ENCODE measurements at regions not wholly inside any gene's neighbourhood (a gene's known extent, or its start where the extent isn't known, plus 50 kb on each side); places are given as distances from the start of the nearest gene placed in this dataset.
"Not testable (repeated sequence)": the region's sequence is repeated elsewhere in the genome, so short reads cannot be mapped to it uniquely, and the experiment has no call there.

DNA sequence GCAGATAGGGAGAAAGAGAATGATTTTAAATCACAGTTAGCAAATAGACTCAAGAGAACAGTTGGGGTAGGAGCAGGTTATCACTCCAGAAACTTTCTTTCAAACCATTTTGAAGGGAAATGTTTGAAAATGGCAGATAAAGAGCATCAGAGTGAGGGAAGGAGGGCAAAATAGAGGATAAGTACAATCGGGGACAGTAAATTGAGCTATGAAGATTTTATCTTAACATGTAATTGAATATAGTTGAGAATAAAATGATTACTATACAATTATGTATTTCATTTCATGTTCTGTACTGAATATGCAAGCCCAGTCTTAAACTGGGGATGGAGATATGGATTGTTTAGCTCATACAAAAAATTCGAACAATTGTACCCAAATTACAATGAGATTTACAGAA lies 54.0 kb downstream of the MAP10 start:
- no peaks in the 10 kb centered on the region for H3K36me3 ChIP-seq (ENCODE audit: control insufficient read depth in 2 of 2, insufficient read depth in 2 of 2, low read length in 1 of 2)

DNA sequence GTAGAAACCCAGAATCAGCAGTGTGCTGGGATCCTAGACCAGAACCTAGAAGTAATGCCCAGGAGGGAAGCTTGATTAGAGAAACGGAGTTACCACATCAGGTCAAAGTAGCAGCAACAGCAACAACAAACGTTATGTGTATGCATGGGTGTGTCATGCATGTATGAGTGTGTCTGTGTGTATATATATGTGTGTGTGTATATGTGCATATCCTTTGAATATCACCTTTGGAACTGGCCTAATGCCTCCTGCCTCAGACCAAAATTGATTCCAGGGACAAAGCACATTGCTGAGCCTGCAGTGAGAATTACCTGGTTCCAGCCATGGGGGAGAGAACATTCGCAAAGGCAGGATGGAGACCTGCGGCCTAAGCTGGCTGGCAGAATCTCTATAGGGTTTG lies 55.9 kb downstream of the MAP10 start:
- no peak overlapping the region for H3K4me3 ChIP-seq (ENCODE audit: low read length in 2 of 2)
- H3K27me3 ChIP-seq (ENCODE audit: control insufficient read depth in 2 of 2, insufficient read depth in 1 of 2, low read length in 1 of 2): no peaks in the 10 kb centered on the region
- WGBS: 96% methylated on average over 4 of the region's 4 CpGs
- no peaks in the 10 kb centered on the region for H3K36me3 ChIP-seq (ENCODE audit: control insufficient read depth in 2 of 2, insufficient read depth in 2 of 2, low read length in 1 of 2)
- no peaks in the 10 kb centered on the region for H3K9me3 ChIP-seq (ENCODE audit: control insufficient read depth in 2 of 2, insufficient read depth in 1 of 2, low read length in 1 of 2)
- H3K4me1 ChIP-seq (ENCODE audit: control insufficient read depth in 2 of 2, insufficient read depth in 2 of 2, low read length in 2 of 2): peaks cover 0 to 7% of the 10 kb centered on the region in 2 donors
- H3K27ac ChIP-seq (ENCODE audit: low read depth in 1 of 2, low read length in 1 of 2): no peak overlapping the region
- no peak for DNase-seq (ENCODE audit: low read depth in 6 of 9, low spot score in 9 of 9)

More for the DNA sequence above, 54.0 kb downstream of the MAP10 start:
- no peak overlapping the region for H3K27ac ChIP-seq (ENCODE audit: low read depth in 1 of 2, low read length in 1 of 2)
- no peak overlapping the region for H3K4me3 ChIP-seq (ENCODE audit: low read length in 2 of 2)
- no peaks in the 10 kb centered on the region for H3K9me3 ChIP-seq (ENCODE audit: control insufficient read depth in 2 of 2, insufficient read depth in 1 of 2, low read length in 1 of 2)
- H3K27me3 ChIP-seq (ENCODE audit: control insufficient read depth in 2 of 2, insufficient read depth in 1 of 2, low read length in 1 of 2): no peaks in the 10 kb centered on the region
- WGBS: 95% methylated on average over 2 of the region's 2 CpGs
- H3K4me1 ChIP-seq (ENCODE audit: control insufficient read depth in 2 of 2, insufficient read depth in 2 of 2, low read length in 2 of 2): no peaks in the 10 kb centered on the region
- no peak for DNase-seq (ENCODE audit: low read depth in 6 of 9, low spot score in 9 of 9)

DNA sequence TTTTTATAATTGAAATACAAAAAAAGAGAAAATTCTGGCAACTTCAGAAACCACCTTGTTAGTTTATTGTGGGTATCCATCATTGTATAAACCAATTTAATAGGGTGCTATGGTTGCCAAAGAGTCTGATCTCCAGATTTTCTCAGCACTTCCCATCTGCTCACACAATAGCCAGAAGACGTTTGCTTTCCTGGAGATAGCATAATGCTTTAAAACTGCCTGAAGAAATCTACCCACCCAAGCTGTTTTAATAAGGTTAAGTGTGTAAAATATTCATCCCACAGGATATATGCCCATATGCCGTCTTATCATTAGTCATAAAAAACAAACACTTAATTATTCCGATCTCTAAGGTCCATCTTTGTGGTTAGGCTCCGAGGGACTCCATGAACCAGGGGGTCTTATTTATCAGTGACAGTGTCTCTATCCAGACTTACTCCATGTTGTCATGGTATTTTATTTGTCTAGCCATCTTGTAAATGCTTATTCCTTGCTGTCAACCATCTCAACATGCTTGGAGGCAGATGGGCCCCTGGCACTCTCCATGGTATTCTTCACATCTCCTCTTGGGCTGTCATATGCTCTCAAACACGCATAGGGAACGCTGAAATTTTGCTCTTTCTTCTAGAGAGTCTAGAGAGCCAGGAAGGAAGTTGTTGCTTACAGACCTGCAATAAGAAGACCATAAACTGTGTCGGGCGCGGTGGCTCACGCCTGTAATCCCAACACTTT lies 58.5 kb downstream of the MAP10 start:
- Histone ChIP-seq H3K27ac (ENCODE audit: low read depth in 1 of 2, low read length in 1 of 2) (no peak overlapping the region), H3K4me1 (ENCODE audit: control insufficient read depth in 2 of 2, insufficient read depth in 2 of 2, low read length in 2 of 2) (peaks cover 0 to 9% of the 10 kb centered on the region in 2 donors), H3K27me3 (ENCODE audit: control insufficient read depth in 2 of 2, insufficient read depth in 1 of 2, low read length in 1 of 2) (no peaks in the 10 kb centered on the region), H3K9me3 (ENCODE audit: control insufficient read depth in 2 of 2, insufficient read depth in 1 of 2, low read length in 1 of 2) (no peaks in the 10 kb centered on the region), H3K4me3 (ENCODE audit: low read length in 2 of 2) (no peak overlapping the region), H3K36me3 (ENCODE audit: control insufficient read depth in 2 of 2, insufficient read depth in 2 of 2, low read length in 1 of 2) (no peaks in the 10 kb centered on the region)
- no peak for DNase-seq (ENCODE audit: low read depth in 6 of 9, low spot score in 9 of 9)
- WGBS: 96% methylated on average over 10 of the region's 10 CpGs

DNA sequence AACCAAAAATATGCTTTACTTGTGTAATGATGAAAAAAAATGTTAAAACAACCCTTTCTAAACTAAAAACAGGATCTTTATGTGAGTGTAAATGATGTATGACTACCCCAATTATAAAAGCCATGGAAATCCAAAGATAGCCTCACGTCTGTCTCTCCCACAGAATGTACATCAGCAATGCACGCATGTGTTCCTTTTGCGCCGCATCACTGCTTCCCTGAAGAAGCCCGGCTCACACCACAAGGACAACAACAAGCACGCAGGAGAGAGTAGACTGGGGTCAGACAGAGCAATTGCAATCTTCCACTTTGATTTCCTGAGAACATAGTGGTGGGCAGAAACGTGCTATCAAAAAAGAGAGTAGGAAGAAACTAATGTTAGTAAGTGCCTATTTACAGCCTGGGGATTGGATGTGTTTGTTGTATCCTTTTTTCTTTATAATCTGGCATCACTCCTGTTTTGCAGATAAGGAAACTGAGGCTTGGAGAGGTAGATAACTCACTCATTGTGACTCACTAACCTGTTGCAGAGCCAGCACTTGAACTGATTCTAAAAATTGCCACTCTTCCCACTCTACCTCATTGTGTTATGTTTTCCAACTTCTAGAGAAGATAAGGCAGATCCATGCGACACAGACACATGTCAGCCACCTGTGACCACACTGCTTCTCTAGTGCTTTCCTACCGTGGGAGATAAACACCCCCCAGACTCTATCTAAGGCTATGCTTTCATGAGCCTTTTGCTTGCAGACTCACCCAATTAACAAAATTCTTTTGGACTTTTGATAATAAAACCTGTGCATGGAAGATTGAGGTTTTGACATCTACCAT lies 60.1 kb downstream of the MAP10 start:
- H3K4me1 ChIP-seq (ENCODE audit: control insufficient read depth in 2 of 2, insufficient read depth in 2 of 2, low read length in 2 of 2): peaks cover 0 to 11% of the 10 kb centered on the region in 2 donors
- DNase-seq (ENCODE audit: low read depth in 6 of 9, low spot score in 9 of 9): peak in 1 of 9 donors; percentile 45
- no peaks in the 10 kb centered on the region for H3K9me3 ChIP-seq (ENCODE audit: control insufficient read depth in 2 of 2, insufficient read depth in 1 of 2, low read length in 1 of 2)
- H3K4me3 ChIP-seq (ENCODE audit: low read length in 2 of 2): no peak overlapping the region
- no peaks in the 10 kb centered on the region for H3K36me3 ChIP-seq (ENCODE audit: control insufficient read depth in 2 of 2, insufficient read depth in 2 of 2, low read length in 1 of 2)
- no peak overlapping the region for H3K27ac ChIP-seq (ENCODE audit: low read depth in 1 of 2, low read length in 1 of 2)
- 71% methylated on average over 9 of the region's 9 CpGs for WGBS
- H3K27me3 ChIP-seq (ENCODE audit: control insufficient read depth in 2 of 2, insufficient read depth in 1 of 2, low read length in 1 of 2): no peaks in the 10 kb centered on the region

DNA sequence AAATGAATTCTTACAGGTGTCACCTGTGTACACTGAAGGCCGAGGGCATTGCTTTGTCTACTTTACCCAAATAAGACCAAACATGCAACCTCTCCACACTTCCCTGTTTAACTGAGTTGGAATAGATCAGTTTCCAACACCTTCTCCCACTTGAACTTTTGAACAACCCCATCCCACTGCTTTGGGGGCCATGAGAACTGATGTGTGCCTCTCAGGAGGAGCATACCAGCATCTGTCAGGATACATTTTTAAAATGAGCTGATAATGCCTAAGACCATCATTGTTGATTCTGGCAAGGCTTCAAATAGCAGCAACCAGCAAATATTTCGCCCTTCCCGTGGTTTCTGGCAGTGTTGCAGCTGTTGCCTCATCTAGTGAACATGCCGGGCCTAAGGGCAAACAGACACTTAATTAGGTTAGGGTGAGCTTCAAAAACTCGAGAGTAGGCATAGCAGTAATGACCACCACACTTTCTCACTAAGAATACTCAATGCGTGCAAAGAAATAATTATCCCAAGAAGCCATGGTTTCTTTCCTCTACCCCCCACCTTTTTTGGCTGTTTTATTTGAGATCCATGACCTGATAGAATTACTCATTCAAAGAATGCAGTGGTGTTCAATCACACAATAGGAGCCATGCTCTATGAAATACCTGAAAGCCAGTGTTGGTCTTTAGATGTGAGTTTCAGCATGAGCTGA lies 63.7 kb downstream of the MAP10 start:
- peak in 1 of 9 donors; percentile 31 for DNase-seq (ENCODE audit: low read depth in 6 of 9, low spot score in 9 of 9)
- Histone ChIP-seq H3K27ac (ENCODE audit: low read depth in 1 of 2, low read length in 1 of 2) (no peak overlapping the region), H3K36me3 (ENCODE audit: control insufficient read depth in 2 of 2, insufficient read depth in 2 of 2, low read length in 1 of 2) (no peaks in the 10 kb centered on the region), H3K27me3 (ENCODE audit: control insufficient read depth in 2 of 2, insufficient read depth in 1 of 2, low read length in 1 of 2) (no peaks in the 10 kb centered on the region), H3K4me1 (ENCODE audit: control insufficient read depth in 2 of 2, insufficient read depth in 2 of 2, low read length in 2 of 2) (peaks cover 0 to 11% of the 10 kb centered on the region in 2 donors), H3K9me3 (ENCODE audit: control insufficient read depth in 2 of 2, insufficient read depth in 1 of 2, low read length in 1 of 2) (no peaks in the 10 kb centered on the region), H3K4me3 (ENCODE audit: low read length in 2 of 2) (no peak overlapping the region)
- 66% methylated on average over 6 of the region's 6 CpGs for WGBS

DNA sequence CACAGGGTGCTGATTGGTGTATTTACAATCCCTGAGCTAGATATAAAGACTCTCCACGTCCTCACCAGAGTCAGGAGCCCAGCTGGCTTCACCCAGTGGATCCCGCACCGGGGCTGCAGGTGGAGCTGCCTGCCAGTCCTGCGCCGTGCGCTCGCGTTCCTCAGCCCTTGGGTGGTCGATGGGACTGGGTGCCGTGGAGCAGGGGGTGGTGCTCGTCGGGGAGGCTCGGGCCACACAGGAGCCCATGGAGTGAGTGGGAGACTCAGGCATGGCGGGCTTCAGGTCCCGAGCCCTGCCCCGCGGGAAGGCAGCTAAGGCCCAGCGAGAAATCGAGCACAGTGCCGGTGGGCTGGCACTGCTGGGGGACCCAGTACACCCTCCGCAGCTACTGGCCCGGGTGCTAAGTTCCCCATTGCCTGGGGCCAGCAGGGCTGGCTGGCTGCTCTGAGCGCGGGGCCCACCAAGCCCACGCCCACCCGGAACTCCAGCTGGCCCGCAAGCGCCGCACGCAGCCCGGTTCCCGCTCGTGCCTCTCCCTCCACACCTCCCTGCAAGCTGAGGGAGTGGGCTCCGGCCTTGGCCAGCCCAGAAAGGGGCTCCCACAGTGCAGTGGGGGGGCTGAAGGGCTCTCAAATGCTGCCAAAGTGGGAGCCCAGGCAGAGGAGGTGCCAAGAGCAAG lies 66.2 kb downstream of the MAP10 start:
- not testable (repeated sequence) for H3K36me3 ChIP-seq (ENCODE audit: control insufficient read depth in 2 of 2, insufficient read depth in 2 of 2, low read length in 1 of 2); H3K27ac ChIP-seq (ENCODE audit: low read depth in 1 of 2, low read length in 1 of 2); H3K27me3 ChIP-seq (ENCODE audit: control insufficient read depth in 2 of 2, insufficient read depth in 1 of 2, low read length in 1 of 2); H3K9me3 ChIP-seq (ENCODE audit: control insufficient read depth in 2 of 2, insufficient read depth in 1 of 2, low read length in 1 of 2); DNase-seq (ENCODE audit: low read depth in 6 of 9, low spot score in 9 of 9); H3K4me1 ChIP-seq (ENCODE audit: control insufficient read depth in 2 of 2, insufficient read depth in 2 of 2, low read length in 2 of 2); H3K4me3 ChIP-seq (ENCODE audit: low read length in 2 of 2)
- 98% methylated on average over 34 of the region's 34 CpGs for WGBS

DNA sequence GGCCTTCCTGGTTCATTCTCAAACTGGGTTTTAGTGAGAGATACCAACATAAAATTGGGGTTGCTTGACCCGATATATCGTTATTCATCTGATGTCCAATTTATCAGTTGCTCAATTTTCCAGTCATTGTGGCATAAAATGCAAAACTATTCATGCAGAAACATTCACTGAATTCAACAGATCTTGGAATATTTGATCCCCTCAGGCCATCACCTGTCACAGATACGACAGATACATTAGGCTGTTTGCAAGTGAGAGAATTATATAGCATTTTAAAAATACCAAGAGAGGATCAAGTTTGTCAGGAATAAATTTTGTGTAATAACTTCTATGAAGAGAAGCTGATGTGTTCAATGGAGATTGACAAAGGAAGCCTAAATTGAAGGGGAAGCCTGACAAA lies 67.1 kb downstream of the MAP10 start:
- no peaks in the 10 kb centered on the region for H3K9me3 ChIP-seq (ENCODE audit: control insufficient read depth in 2 of 2, insufficient read depth in 1 of 2, low read length in 1 of 2)
- H3K4me1 ChIP-seq (ENCODE audit: control insufficient read depth in 2 of 2, insufficient read depth in 2 of 2, low read length in 2 of 2): peaks cover 0 to 4% of the 10 kb centered on the region in 2 donors
- H3K27me3 ChIP-seq (ENCODE audit: control insufficient read depth in 2 of 2, insufficient read depth in 1 of 2, low read length in 1 of 2): no peaks in the 10 kb centered on the region
- no peak overlapping the region for H3K27ac ChIP-seq (ENCODE audit: low read depth in 1 of 2, low read length in 1 of 2)
- no peak for DNase-seq (ENCODE audit: low read depth in 6 of 9, low spot score in 9 of 9)
- 97% methylated on average over 3 of the region's 3 CpGs for WGBS
- H3K4me3 ChIP-seq (ENCODE audit: low read length in 2 of 2): no peak overlapping the region
- H3K36me3 ChIP-seq (ENCODE audit: control insufficient read depth in 2 of 2, insufficient read depth in 2 of 2, low read length in 1 of 2): no peaks in the 10 kb centered on the region

DNA sequence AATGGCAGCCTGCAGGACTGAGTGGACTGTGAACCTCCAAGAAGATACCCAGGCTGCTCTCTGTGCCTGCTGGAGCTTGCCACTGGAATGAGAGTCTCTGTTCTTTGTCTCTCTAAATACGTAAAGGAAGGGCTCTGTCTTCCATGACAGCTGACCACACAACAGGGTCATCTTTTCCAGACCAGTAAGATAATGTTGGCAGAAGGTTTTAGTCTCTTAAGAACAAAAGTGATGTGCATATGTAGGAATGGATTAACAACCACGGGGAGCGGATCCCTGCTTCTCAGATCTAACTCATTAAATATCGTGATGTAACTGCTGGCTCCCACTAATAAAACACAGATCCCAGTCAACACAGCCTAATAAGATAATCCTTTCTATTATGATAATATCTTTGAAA lies 67.5 kb downstream of the MAP10 start:
- WGBS: 96% methylated on average over 4 of the region's 4 CpGs
- no peaks in the 10 kb centered on the region for H3K9me3 ChIP-seq (ENCODE audit: control insufficient read depth in 2 of 2, insufficient read depth in 1 of 2, low read length in 1 of 2)
- H3K36me3 ChIP-seq (ENCODE audit: control insufficient read depth in 2 of 2, insufficient read depth in 2 of 2, low read length in 1 of 2): no peaks in the 10 kb centered on the region
- peaks cover 0 to 4% of the 10 kb centered on the region in 2 donors for H3K4me1 ChIP-seq (ENCODE audit: control insufficient read depth in 2 of 2, insufficient read depth in 2 of 2, low read length in 2 of 2)
- no peaks in the 10 kb centered on the region for H3K27me3 ChIP-seq (ENCODE audit: control insufficient read depth in 2 of 2, insufficient read depth in 1 of 2, low read length in 1 of 2)
- DNase-seq (ENCODE audit: low read depth in 6 of 9, low spot score in 9 of 9): no peak
- H3K4me3 ChIP-seq (ENCODE audit: low read length in 2 of 2): no peak overlapping the region
- H3K27ac ChIP-seq (ENCODE audit: low read depth in 1 of 2, low read length in 1 of 2): no peak overlapping the region

Data from thymus (tissue), 11 donors.